ENCODE measurements at regions not wholly inside any gene's neighbourhood (a gene's known extent, or its start where the extent isn't known, plus 50 kb on each side); places are given as distances from the start of the nearest gene placed in this dataset.

- Histone ChIP-seq H3K4me1 (ENCODE audit: control insufficient read depth in 2 of 2, insufficient read depth in 2 of 2, low read length in 2 of 2) (no peaks in the 10 kb centered on the region), H3K27me3 (replicated peaks in 1 of 4; ENCODE audit: control extremely low read depth in 1 of 4, control insufficient read depth in 3 of 4, insufficient read depth in 4 of 4, low read length in 3 of 4) (no peaks in the 10 kb centered on the region), H4K20me1 (ENCODE audit: control insufficient read depth, insufficient read depth, low read length, poor library complexity, severe bottlenecking) (no peaks in the 10 kb centered on the region), H3K4me3 (ENCODE audit: control extremely low read depth in 1 of 5, extremely low read depth in 1 of 5, insufficient read depth in 1 of 5, low read depth in 2 of 5, low read length in 4 of 5) (no peak overlapping the region), H2AFZ (ENCODE audit: insufficient read depth, low read depth, low read length, poor library complexity, severe bottlenecking) (no peak overlapping the region), H3K79me2 (ENCODE audit: control insufficient read depth, insufficient read depth, low read length) (no peaks in the 10 kb centered on the region), H3K36me3 (replicated peaks in 1 of 2; ENCODE audit: control extremely low read depth in 1 of 2, control insufficient read depth in 1 of 2, extremely low read depth in 1 of 2, insufficient read depth in 2 of 2, low read length in 1 of 2) (no peaks in the 10 kb centered on the region), H3K27ac (ENCODE audit: low read length in 2 of 2) (no peak overlapping the region), H3K9me3 (ENCODE audit: control extremely low read depth in 1 of 3, control insufficient read depth in 2 of 3, insufficient read depth in 1 of 3, low read length in 2 of 3) (peaks cover 0 to 15% (median 0%) of the 10 kb centered on the region in 3 donors), H3K9ac (ENCODE audit: low read length) (no peak overlapping the region), H3K4me2 (replicated peaks; ENCODE audit: low read depth, low read length, poor library complexity, severe bottlenecking) (no peak overlapping the region)
- Mint-ChIP-seq H3K4me3 (no peak overlapping the region), H3K9me3 (ENCODE audit: insufficient read depth) (no peaks in the 10 kb centered on the region), H3K27me3 (peaks cover 3% of the 10 kb centered on the region), H3K4me1 (no peaks in the 10 kb centered on the region), H3K27ac (no peak overlapping the region)
- POLR2A ChIA-PET, result no interaction called here
- CTCF ChIA-PET, result no interaction called here
- ATAC-seq (ENCODE audit: low read depth), result no peak
- intact Hi-C loops (cut with micrococcal nuclease), result no loop called here
- no CpG with 5 or more reads among the region's 1 CpG for WGBS (ENCODE audit: insufficient coverage)
- no peak for TF ChIP-seq EZH2 (IDR thresholded peaks at IDR 0.05; ENCODE audit: borderline replicate concordance, insufficient read depth, low read depth, low read length, poor library complexity, severe bottlenecking)
- TF ChIP-seq CTCF (IDR thresholded peaks at IDR 0.05), result no peak
- no peak for DNase-seq
Measured at GRCh38 chr3:134083008-134083407, 53.3 kb upstream of the SLCO2A1 start.

DNA sequence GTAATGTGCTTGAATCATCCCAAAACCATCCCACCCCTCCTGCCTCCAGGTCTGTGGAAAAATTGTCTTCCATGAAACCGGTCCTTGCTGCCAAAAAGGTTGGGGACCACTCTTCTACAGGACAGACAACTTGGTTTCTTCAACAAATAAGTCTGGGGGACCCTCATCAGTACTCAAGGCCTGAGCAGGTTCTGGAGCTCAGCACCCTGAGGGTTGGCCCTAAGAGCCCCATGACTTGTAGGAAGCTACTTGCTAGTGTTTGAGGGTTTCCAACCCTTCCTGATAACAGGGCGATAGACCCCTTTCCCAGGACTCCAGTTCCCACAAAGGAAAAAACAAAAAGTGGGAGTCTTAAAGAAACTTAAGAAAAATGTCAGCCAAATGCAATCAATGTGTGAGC is 52.9 kb upstream of the SLCO2A1 start:
- no peak overlapping the region for H3K27ac ChIP-seq (ENCODE audit: low read length in 2 of 2)
- no peak overlapping the region for H3K27ac Mint-ChIP-seq
- 83% methylated on average over 1 of the region's 2 CpGs for WGBS (ENCODE audit: insufficient coverage)
- no peaks in the 10 kb centered on the region for H3K27me3 ChIP-seq (replicated peaks in 1 of 4; ENCODE audit: control extremely low read depth in 1 of 4, control insufficient read depth in 3 of 4, insufficient read depth in 4 of 4, low read length in 3 of 4)
- intact Hi-C loops (cut with micrococcal nuclease), result no loop called here
- H3K9me3 ChIP-seq (ENCODE audit: control extremely low read depth in 1 of 3, control insufficient read depth in 2 of 3, insufficient read depth in 1 of 3, low read length in 2 of 3), result peaks cover 0 to 15% (median 0%) of the 10 kb centered on the region in 3 donors
- H2AFZ ChIP-seq (ENCODE audit: insufficient read depth, low read depth, low read length, poor library complexity, severe bottlenecking), result no peak overlapping the region
- TF ChIP-seq EZH2 (IDR thresholded peaks at IDR 0.05; ENCODE audit: borderline replicate concordance, insufficient read depth, low read depth, low read length, poor library complexity, severe bottlenecking) (no peak), CTCF (IDR thresholded peaks at IDR 0.05) (no peak)
- peaks cover 3% of the 10 kb centered on the region for H3K27me3 Mint-ChIP-seq
- ChIA-PET CTCF (no interaction called here), POLR2A (no interaction called here)
- no peaks in the 10 kb centered on the region for H3K4me1 ChIP-seq (ENCODE audit: control insufficient read depth in 2 of 2, insufficient read depth in 2 of 2, low read length in 2 of 2)
- no peak for DNase-seq
- H3K4me1 Mint-ChIP-seq, result no peaks in the 10 kb centered on the region
- H3K4me2 ChIP-seq (replicated peaks; ENCODE audit: low read depth, low read length, poor library complexity, severe bottlenecking), result no peak overlapping the region
- no peak overlapping the region for H3K4me3 ChIP-seq (ENCODE audit: control extremely low read depth in 1 of 5, extremely low read depth in 1 of 5, insufficient read depth in 1 of 5, low read depth in 2 of 5, low read length in 4 of 5)
- no peaks in the 10 kb centered on the region for H4K20me1 ChIP-seq (ENCODE audit: control insufficient read depth, insufficient read depth, low read length, poor library complexity, severe bottlenecking)
- no peaks in the 10 kb centered on the region for H3K9me3 Mint-ChIP-seq (ENCODE audit: insufficient read depth)
- no peak for ATAC-seq (ENCODE audit: low read depth)
- H3K79me2 ChIP-seq (ENCODE audit: control insufficient read depth, insufficient read depth, low read length), result no peaks in the 10 kb centered on the region
- no peak overlapping the region for H3K4me3 Mint-ChIP-seq
- no peak overlapping the region for H3K9ac ChIP-seq (ENCODE audit: low read length)
- no peaks in the 10 kb centered on the region for H3K36me3 ChIP-seq (replicated peaks in 1 of 2; ENCODE audit: control extremely low read depth in 1 of 2, control insufficient read depth in 1 of 2, extremely low read depth in 1 of 2, insufficient read depth in 2 of 2, low read length in 1 of 2)
